CD4-positive, alpha-beta T cell (primary cell): ENCODE measurements at regions not wholly inside any gene's neighbourhood (a gene's known extent, or its start where the extent isn't known, plus 50 kb on each side); places are given as distances from the start of the nearest gene placed in this dataset.

Experiments
- ATAC-seq: fragments of 200-7000 bp; cut with Tn5 transposase; one replicate; pipeline ENCODE4 v1.10.0; 2022; ENCODE audit warnings: mild to moderate bottlenecking; ENCODE audit not compliant: poor library complexity
- CTCF ChIA-PET: fragments of 350-600 bp; sonication (Branson Sonifier 250); formaldehyde crosslinking; loops from one replicate; lab custom pipeline; 2021; ENCODE audit warnings: antibody characterized with exemption, inconsistent platforms; lab: Charles Lee
- POLR2A ChIA-PET: fragments of 350-600 bp; sonication (Branson Sonifier 250); formaldehyde crosslinking; loops from one replicate; lab custom pipeline; 2021; ENCODE audit warnings: antibody characterized with exemption, inconsistent platforms; lab: Charles Lee
- DNase-seq, 14 experiments: peaks; one replicate each; pipeline ENCODE4 v3.0.0-alpha.2; 2013 to 2020; ENCODE audit warnings: mixed read lengths in 2 of 14
- H3K27ac ChIP-seq, 2 donors: one replicate each; pipeline versions ENCODE4 v1.5.1 to v1.7.0; 2013; ENCODE audit warnings: low read length in 2 of 2, low read depth in 1 of 2, mild to moderate bottlenecking in 1 of 2
- H3K27me3 ChIP-seq, 2 experiments: 1 replicate in 1 of 2; 2 replicates in 1 of 2; pipeline versions ENCODE4 v1.6.1 to v1.7.0; 2013; ENCODE audit warnings: low read length in 2 of 2, control low read depth in 1 of 2, mild to moderate bottlenecking in 1 of 2, moderate library complexity in 1 of 2; ENCODE audit not compliant: insufficient read depth in 2 of 2, control insufficient read depth in 1 of 2
- H3K36me3 ChIP-seq: one replicate; pipeline ENCODE4 v1.6.1; 2013; ENCODE audit warnings: low read length, control low read depth; ENCODE audit not compliant: insufficient read depth
- H3K4me1 ChIP-seq: one replicate; pipeline ENCODE4 v1.6.1; 2013; ENCODE audit warnings: low read length, control low read depth; ENCODE audit not compliant: insufficient read depth
- H3K4me3 ChIP-seq: one replicate; pipeline ENCODE4 v1.5.1; 2013; ENCODE audit warnings: mild to moderate bottlenecking, low read length, moderate library complexity
- H3K9me3 ChIP-seq, 2 experiments: 1 replicate in 1 of 2; 2 replicates in 1 of 2; pipeline versions ENCODE4 v1.6.1 to v1.7.0; 2013; ENCODE audit warnings: low read length in 2 of 2, mild to moderate bottlenecking in 2 of 2, control low read depth in 1 of 2, moderate library complexity in 1 of 2; ENCODE audit not compliant: control insufficient read depth in 1 of 2, insufficient read depth in 1 of 2
- H3K27ac Mint-ChIP-seq: one replicate; pipeline ENCODE4 v1.8.0; 2020; ENCODE audit warnings: mixed read lengths
- H3K27me3 Mint-ChIP-seq: one replicate; pipeline ENCODE4 v1.8.0; 2021; ENCODE audit warnings: mixed read lengths
- H3K36me3 Mint-ChIP-seq: one replicate; pipeline ENCODE4 v1.8.0; 2021; ENCODE audit warnings: low read depth, mixed read lengths
- H3K4me1 Mint-ChIP-seq: one replicate; pipeline ENCODE4 v1.8.0; 2021; ENCODE audit warnings: low read depth, mixed read lengths
- H3K4me3 Mint-ChIP-seq: one replicate; pipeline ENCODE4 v1.8.0; 2020; ENCODE audit warnings: mild to moderate bottlenecking, mixed read lengths
- H3K9me3 Mint-ChIP-seq: one replicate; pipeline ENCODE4 v1.8.0; 2020; ENCODE audit warnings: mixed read lengths
- CTCF ChIP-seq: fragments of 200-600 bp; IDR thresholded peaks from one replicate; pipeline ENCODE4 v1.8.0; 2022; ENCODE audit warnings: antibody characterized with exemption, mild to moderate bottlenecking
- intact Hi-C, 2 experiments: fragments of 100-400 bp; cut with DNase I in 1 of 2; cut with micrococcal nuclease in 1 of 2; formaldehyde crosslinking; loops; one replicate each; pipeline versions ENCODE4 v1.15.1 to v1.9.0; 2023 to 2025; cut with DNase I, micrococcal nuclease

GRCh38 chr12:69056743-69057515 is 124.0 kb upstream of the CPM start:
- ATAC-seq: no peak
- ChIA-PET POLR2A (interaction anchor here (0.6 kb wide), 1 partner anchor 1402 kb away, joined by 3 read pairs; no protein-coding TSS in a partner anchor), CTCF (no interaction called here)
- no peak overlapping the region for H3K4me3 ChIP-seq
- H3K4me1 ChIP-seq: no peaks in the 10 kb centered on the region
- Mint-ChIP-seq H3K4me1 (no peaks in the 10 kb centered on the region), H3K27ac (no peak overlapping the region), H3K4me3 (no peak overlapping the region), H3K27me3 (no peaks in the 10 kb centered on the region), H3K36me3 (no peaks in the 10 kb centered on the region), H3K9me3 (no peaks in the 10 kb centered on the region)
- no peaks in the 10 kb centered on the region for H3K9me3 ChIP-seq
- TF ChIP-seq CTCF: no peak
- intact Hi-C loops: no loop called here
- DNase-seq: no peak
- H3K27me3 ChIP-seq: peaks cover 0 to 2% of the 10 kb centered on the region in 2 experiments
- H3K27ac ChIP-seq: no peak overlapping the region
- no peaks in the 10 kb centered on the region for H3K36me3 ChIP-seq

DNA sequence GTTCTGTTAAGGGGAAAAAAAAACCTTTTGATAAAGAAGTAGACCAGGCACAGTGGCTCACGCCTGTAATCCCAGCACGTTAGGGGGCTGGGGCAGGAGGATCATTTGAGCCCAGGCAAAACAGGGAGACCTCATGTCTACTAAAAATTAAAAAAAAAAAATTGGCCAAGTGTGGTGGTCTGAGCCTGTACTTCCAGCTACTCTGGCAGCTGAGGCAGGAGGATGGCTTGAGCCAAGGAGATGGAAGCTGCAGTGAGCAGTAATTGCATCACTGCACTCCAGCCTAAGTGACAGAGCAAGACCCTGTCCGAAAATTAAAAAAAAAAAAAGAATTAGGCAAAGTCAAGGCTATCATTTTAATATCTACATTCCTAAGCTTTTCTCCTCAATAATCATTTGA is 124.8 kb upstream of the CPM start:
- Histone ChIP-seq H3K36me3 (no peaks in the 10 kb centered on the region), H3K9me3 (no peaks in the 10 kb centered on the region), H3K27me3 (no peaks in the 10 kb centered on the region), H3K4me3 (no peak overlapping the region), H3K4me1 (no peaks in the 10 kb centered on the region), H3K27ac (no peak overlapping the region)
- Mint-ChIP-seq H3K36me3 (no peaks in the 10 kb centered on the region), H3K4me3 (no peak overlapping the region), H3K27ac (no peak overlapping the region), H3K9me3 (no peaks in the 10 kb centered on the region), H3K4me1 (no peaks in the 10 kb centered on the region), H3K27me3 (no peaks in the 10 kb centered on the region)
- ATAC-seq (no peak), DNase-seq (no peak)
- intact Hi-C loops: no loop called here
- CTCF ChIA-PET: no interaction called here
- no peak for TF ChIP-seq CTCF
- POLR2A ChIA-PET: no interaction called here

GRCh38 chr12:69059465-69060457 is 126.8 kb upstream of the CPM start:
- CTCF ChIA-PET: no interaction called here
- H3K27ac Mint-ChIP-seq: no peak overlapping the region

More at GRCh38 chr12:69059465-69060457, 126.8 kb upstream of the CPM start:
- DNase-seq: peak in 2 of 14 experiments; percentile 31 to 42
- H3K4me3 ChIP-seq: no peak overlapping the region
- intact Hi-C loops: no loop called here
- no peaks in the 10 kb centered on the region for H3K36me3 Mint-ChIP-seq
- no peak for ATAC-seq
- no peak overlapping the region for H3K27ac ChIP-seq
- no peaks in the 10 kb centered on the region for H3K27me3 ChIP-seq
- H3K4me1 Mint-ChIP-seq: no peaks in the 10 kb centered on the region
- POLR2A ChIA-PET: no interaction called here
- H3K36me3 ChIP-seq: no peaks in the 10 kb centered on the region
- no peaks in the 10 kb centered on the region for H3K9me3 Mint-ChIP-seq
- no peaks in the 10 kb centered on the region for H3K27me3 Mint-ChIP-seq
- no peak for TF ChIP-seq CTCF
- no peak overlapping the region for H3K4me3 Mint-ChIP-seq
- no peaks in the 10 kb centered on the region for H3K4me1 ChIP-seq
- no peaks in the 10 kb centered on the region for H3K9me3 ChIP-seq
